ENCODE measurements at regions not wholly inside any gene's neighbourhood (a gene's known extent, or its start where the extent isn't known, plus 50 kb on each side); places are given as distances from the start of the nearest gene placed in this dataset.

GRCh38 chr6:14948586-14949245, 297.2 kb upstream of the JARID2 start:
- Mint-ChIP-seq H3K27me3 (no peaks in the 10 kb centered on the region), H3K36me3 (ENCODE audit: low read depth) (no peaks in the 10 kb centered on the region), H3K4me1 (peaks cover 15% of the 10 kb centered on the region), H3K4me3 (no peak overlapping the region), H3K27ac (no peak overlapping the region), H3K9me3 (peaks cover 2% of the 10 kb centered on the region)
- TF ChIP-seq CTCF (IDR thresholded peaks at IDR 0.05) = no peak
- ChIA-PET POLR2A (interaction anchor here (0.6 kb wide), 1 partner anchor 105 kb away, joined by 5 read pairs; no protein-coding TSS in a partner anchor), CTCF (interaction anchor here (0.6 kb wide), 1 partner anchor 444 kb away, joined by 3 read pairs; no protein-coding TSS in a partner anchor)
- no peak for DNase-seq
- intact Hi-C loops (cut with micrococcal nuclease) = no loop called here
- no peak for ATAC-seq (ENCODE audit: low read depth)

- Mint-ChIP-seq H3K9me3 (peaks cover 4% of the 10 kb centered on the region), H3K27ac (no peak overlapping the region), H3K4me1 (peaks cover 18% of the 10 kb centered on the region), H3K27me3 (no peaks in the 10 kb centered on the region), H3K4me3 (no peak overlapping the region), H3K36me3 (ENCODE audit: low read depth) (no peaks in the 10 kb centered on the region)
- ChIA-PET CTCF (no interaction called here), POLR2A (interaction anchor here (0.6 kb wide), 1 partner anchor 66 kb away, joined by 4 read pairs; no protein-coding TSS in a partner anchor)
- ATAC-seq (ENCODE audit: low read depth) (no peak), DNase-seq (no peak)
- intact Hi-C loops (cut with micrococcal nuclease) = no loop called here
- TF ChIP-seq CTCF (IDR thresholded peaks at IDR 0.05) = no peak
Measured at GRCh38 chr6:14950103-14950969, 295.5 kb upstream of the JARID2 start.

- ChIA-PET CTCF (no interaction called here), POLR2A (no interaction called here)
- DNase-seq (no peak), ATAC-seq (ENCODE audit: low read depth) (no peak)
- intact Hi-C loops (cut with micrococcal nuclease) = no loop called here
- Mint-ChIP-seq H3K27ac (no peak overlapping the region), H3K4me1 (peaks cover 18% of the 10 kb centered on the region), H3K9me3 (peaks cover 4% of the 10 kb centered on the region), H3K4me3 (no peak overlapping the region), H3K36me3 (ENCODE audit: low read depth) (no peaks in the 10 kb centered on the region), H3K27me3 (no peaks in the 10 kb centered on the region)
- no peak for TF ChIP-seq CTCF (IDR thresholded peaks at IDR 0.05)
Measured at GRCh38 chr6:14950970-14951276, 294.9 kb upstream of the JARID2 start.

- H3K9me3 Mint-ChIP-seq = peaks cover 7% of the 10 kb centered on the region
- CTCF ChIA-PET = no interaction called here
- ATAC-seq (ENCODE audit: low read depth) = no peak
- H3K27me3 Mint-ChIP-seq = no peaks in the 10 kb centered on the region
- peaks cover 17% of the 10 kb centered on the region for H3K4me1 Mint-ChIP-seq
- POLR2A ChIA-PET = interaction anchor here (0.7 kb wide), 1 partner anchor 18 kb away, joined by 8 read pairs; no protein-coding TSS in a partner anchor
- intact Hi-C loops (cut with micrococcal nuclease) = no loop called here
- no peak overlapping the region for H3K4me3 Mint-ChIP-seq
- H3K27ac Mint-ChIP-seq = no peak overlapping the region
- H3K36me3 Mint-ChIP-seq (ENCODE audit: low read depth) = no peaks in the 10 kb centered on the region
- no peak for DNase-seq
- TF ChIP-seq CTCF (IDR thresholded peaks at IDR 0.05) = no peak
Measured at GRCh38 chr6:14951704-14952103, 294.2 kb upstream of the JARID2 start.

GRCh38 chr6:14953836-14954235, 292.0 kb upstream of the JARID2 start:
- DNase-seq (no peak), ATAC-seq (ENCODE audit: low read depth) (no peak)
- no peaks in the 10 kb centered on the region for H3K27me3 Mint-ChIP-seq
- no peak overlapping the region for H3K4me3 Mint-ChIP-seq
- H3K36me3 Mint-ChIP-seq (ENCODE audit: low read depth) = no peaks in the 10 kb centered on the region
- intact Hi-C loops (cut with micrococcal nuclease) = no loop called here
- no peak overlapping the region for H3K27ac Mint-ChIP-seq
- peaks cover 16% of the 10 kb centered on the region for H3K4me1 Mint-ChIP-seq
- TF ChIP-seq CTCF (IDR thresholded peaks at IDR 0.05) = no peak
- peaks cover 5% of the 10 kb centered on the region for H3K9me3 Mint-ChIP-seq
- CTCF ChIA-PET = no interaction called here
- POLR2A ChIA-PET = no interaction called here

All from activated B cell treated with CpG ODN at 0.5 μM for 24 hours (primary cell).